HG03196 (cell line): ENCODE measurements at regions not wholly inside any gene's neighbourhood (a gene's known extent, or its start where the extent isn't known, plus 50 kb on each side); places are given as distances from the start of the nearest gene placed in this dataset.

Experiments
- ATAC-seq: cut with Tn5 transposase; IDR thresholded peaks from one replicate; pipeline ENCODE4 v1.9.1; 2021; ENCODE audit not compliant: unreplicated experiment

GRCh38 chr3:154775821-154776548, 304.1 kb upstream of the MME start:
- ATAC-seq, result no peak

- no peak for ATAC-seq
Measured at GRCh38 chr3:154766765-154767503, 313.2 kb upstream of the MME start.

- no peak for ATAC-seq
Measured at GRCh38 chr3:154764856-154765640, 315.1 kb upstream of the MME start.

GRCh38 chr3:154762486-154762885, 317.6 kb upstream of the MME start:
- no peak for ATAC-seq

- ATAC-seq, result no peak
Measured at GRCh38 chr3:154759966-154760365, 320.2 kb upstream of the MME start.

- no peak for ATAC-seq
Measured at GRCh38 chr3:154758109-154758868, 321.8 kb upstream of the MME start.

GRCh38 chr3:154753101-154753500, 323.1 kb upstream of the GPR149 start:
- ATAC-seq, result no peak

- no peak for ATAC-seq
Measured at GRCh38 chr3:154749514-154749913, 319.5 kb upstream of the GPR149 start.

- ATAC-seq, result no peak
Measured at GRCh38 chr3:154745929-154746328, 315.9 kb upstream of the GPR149 start.

GRCh38 chr3:154745122-154745521, 315.1 kb upstream of the GPR149 start:
- no peak for ATAC-seq

- ATAC-seq, result no peak
Measured at GRCh38 chr3:154743418-154743817, 313.4 kb upstream of the GPR149 start.

GRCh38 chr3:154734468-154734867, 304.5 kb upstream of the GPR149 start:
- no peak for ATAC-seq

- ATAC-seq, result no peak
Measured at GRCh38 chr3:154730186-154730585, 300.2 kb upstream of the GPR149 start.

- ATAC-seq, result no peak
Measured at GRCh38 chr3:154729741-154730140, 299.8 kb upstream of the GPR149 start.

GRCh38 chr3:154728285-154728684, 298.3 kb upstream of the GPR149 start:
- no peak for ATAC-seq

GRCh38 chr3:154720921-154721320, 290.9 kb upstream of the GPR149 start:
- ATAC-seq, result no peak

GRCh38 chr3:154718053-154718452, 288.1 kb upstream of the GPR149 start:
- ATAC-seq, result no peak

GRCh38 chr3:154716170-154716569, 286.2 kb upstream of the GPR149 start:
- ATAC-seq, result no peak

GRCh38 chr3:154708554-154708953, 278.6 kb upstream of the GPR149 start:
- no peak for ATAC-seq

- no peak for ATAC-seq
Measured at GRCh38 chr3:154701055-154701454, 271.1 kb upstream of the GPR149 start.

GRCh38 chr3:154690413-154690812, 260.4 kb upstream of the GPR149 start:
- ATAC-seq, result peak; percentile 48
